HG02798 (cell line): ENCODE measurements at regions not wholly inside any gene's neighbourhood (a gene's known extent, or its start where the extent isn't known, plus 50 kb on each side); places are given as distances from the start of the nearest gene placed in this dataset.
"Not testable (repeated sequence)": the region's sequence is repeated elsewhere in the genome, so short reads cannot be mapped to it uniquely, and the experiment has no call there.

Experiments
- ATAC-seq: cut with Tn5 transposase; IDR thresholded peaks from one replicate; pipeline ENCODE4 v1.9.1; 2021; ENCODE audit warnings: mild to moderate bottlenecking; ENCODE audit not compliant: unreplicated experiment, poor library complexity

GRCh38 chr2:224127871-224128501, 88.9 kb upstream of the SERPINE2 start:
- ATAC-seq, result no peak

- ATAC-seq, result no peak
Measured at GRCh38 chr2:224126440-224126839, 87.4 kb upstream of the SERPINE2 start.

- ATAC-seq, result no peak
Measured at GRCh38 chr2:224126003-224126402, 86.9 kb upstream of the SERPINE2 start.

DNA sequence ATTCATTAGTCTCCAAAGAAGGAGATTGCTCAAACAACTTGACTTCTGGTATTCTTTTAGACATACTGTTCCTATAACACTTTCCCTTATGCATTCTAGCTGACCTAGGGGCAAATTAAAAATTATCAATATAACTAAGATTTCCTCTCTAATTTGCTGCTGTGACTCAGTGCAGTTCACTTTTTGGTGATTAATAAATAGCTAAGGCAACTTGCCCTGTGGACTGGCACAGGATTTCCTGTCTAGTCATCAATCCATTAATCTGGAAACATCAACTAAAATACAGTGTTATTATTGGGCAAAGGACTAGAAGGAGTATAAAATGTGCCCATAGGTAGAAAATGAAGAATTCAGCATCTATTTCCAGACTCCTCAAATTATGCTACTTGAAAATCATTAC, 83.5 kb upstream of the SERPINE2 start:
- no peak for ATAC-seq

GRCh38 chr2:224121406-224122067, 82.5 kb upstream of the SERPINE2 start:
- ATAC-seq, result no peak

DNA sequence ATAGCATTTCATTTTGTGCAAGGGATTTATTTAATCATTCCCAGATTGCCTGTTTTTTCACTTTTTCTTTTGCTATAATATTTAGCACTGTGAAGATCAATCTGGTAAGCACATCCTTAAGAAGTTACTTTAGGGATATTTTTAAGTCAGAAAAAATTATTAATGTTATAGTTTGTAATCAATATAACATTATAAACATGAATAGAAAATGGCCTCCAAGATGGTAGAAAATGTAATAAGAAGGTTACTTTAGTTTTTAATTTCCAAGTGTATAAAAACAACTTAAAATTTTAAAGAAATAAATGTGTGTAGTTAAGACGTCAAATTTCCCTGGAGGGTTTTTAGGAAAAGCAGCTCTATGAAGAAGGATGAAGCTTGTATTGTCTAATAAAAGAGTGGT, 81.9 kb upstream of the SERPINE2 start:
- no peak for ATAC-seq

DNA sequence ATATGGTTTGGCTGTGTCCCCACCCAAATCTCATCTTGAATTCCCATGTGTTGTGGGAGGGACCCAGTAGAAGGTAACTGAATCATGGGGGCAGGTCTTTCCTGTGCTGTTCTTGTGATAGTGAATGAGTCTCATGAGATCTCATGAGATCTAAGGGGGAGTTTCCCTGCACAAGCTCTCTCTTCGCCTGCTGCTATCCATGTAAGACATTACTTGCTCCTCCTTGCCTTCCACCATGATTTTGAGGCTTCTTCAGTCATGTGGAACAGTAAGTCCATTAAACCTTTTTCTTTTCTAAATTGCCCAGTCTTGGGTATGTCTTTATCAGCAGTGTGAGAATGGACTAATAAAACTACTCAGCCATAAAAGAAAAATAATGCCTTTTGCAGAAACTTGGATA, 80.8 kb upstream of the SERPINE2 start:
- ATAC-seq, result not testable (repeated sequence)

DNA sequence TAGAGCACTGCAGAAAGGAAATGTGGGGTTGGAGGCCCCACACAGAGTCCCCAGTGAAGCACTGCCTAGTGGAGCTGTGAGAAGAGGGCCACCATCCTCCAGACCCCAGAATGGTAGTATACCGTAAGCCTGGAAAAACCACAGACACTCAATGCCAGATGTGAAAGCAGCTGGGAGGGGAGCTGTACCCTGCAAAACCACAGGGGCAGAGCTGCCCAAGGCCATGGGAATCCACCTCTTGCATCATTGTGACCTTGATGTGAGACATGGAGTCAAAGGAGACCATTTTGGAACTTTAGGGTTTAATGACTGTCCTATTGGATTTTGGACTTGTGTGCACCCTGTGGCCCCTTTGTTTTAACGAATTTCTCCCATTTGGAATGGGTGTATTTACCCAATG, 75.3 kb upstream of the SERPINE2 start:
- no peak for ATAC-seq

- not testable (repeated sequence) for ATAC-seq
Measured at GRCh38 chr2:224113930-224114329, 74.8 kb upstream of the SERPINE2 start.

- no peak for ATAC-seq
Measured at GRCh38 chr2:224111576-224111975, 72.5 kb upstream of the SERPINE2 start.

DNA sequence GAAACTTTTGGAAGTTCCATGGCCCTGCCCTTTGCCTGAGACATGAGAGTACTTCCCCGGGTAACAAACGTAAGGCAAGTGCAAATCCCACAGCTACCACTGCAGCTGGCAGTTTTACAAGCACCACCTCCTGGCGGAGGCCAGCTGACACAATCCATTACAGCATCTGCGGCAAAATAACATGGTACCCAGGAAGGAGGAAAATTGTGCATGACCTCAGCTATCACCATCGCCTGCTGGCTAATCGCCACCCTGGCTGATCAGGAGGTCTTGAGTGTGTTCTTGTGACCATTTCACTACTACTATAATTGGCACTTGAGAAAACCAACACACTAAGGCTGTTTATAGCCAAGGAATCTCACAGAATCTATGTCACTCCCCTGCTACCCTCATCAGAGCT, 71.7 kb upstream of the SERPINE2 start:
- no peak for ATAC-seq

- ATAC-seq, result no peak
Measured at GRCh38 chr2:224109751-224110150, 70.7 kb upstream of the SERPINE2 start.

DNA sequence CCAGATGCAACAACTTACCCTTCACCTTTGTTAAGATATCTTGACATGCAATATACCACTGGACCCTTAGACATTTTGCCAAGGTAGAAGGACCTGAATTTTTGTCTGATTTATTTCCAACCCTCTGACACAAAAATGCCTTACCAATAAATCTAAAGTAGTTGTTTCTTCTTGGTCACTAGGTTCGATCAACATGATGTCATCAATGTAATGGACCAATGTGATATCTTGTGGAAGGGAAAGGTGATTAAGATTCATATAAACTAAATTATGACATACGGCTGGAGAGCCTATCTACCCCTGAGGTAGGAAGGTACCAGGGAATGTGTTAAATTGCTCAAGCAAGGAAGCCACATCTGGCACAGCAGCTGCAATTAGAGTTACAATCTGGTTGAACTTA, 67.7 kb upstream of the SERPINE2 start:
- ATAC-seq, result no peak

GRCh38 chr2:224104668-224105386, 65.7 kb upstream of the SERPINE2 start:
- no peak for ATAC-seq

GRCh38 chr2:224103651-224104050, 64.6 kb upstream of the SERPINE2 start:
- no peak for ATAC-seq

GRCh38 chr2:224102991-224103390, 63.9 kb upstream of the SERPINE2 start:
- no peak for ATAC-seq

GRCh38 chr2:224101820-224102630, 62.9 kb upstream of the SERPINE2 start:
- ATAC-seq, result no peak

DNA sequence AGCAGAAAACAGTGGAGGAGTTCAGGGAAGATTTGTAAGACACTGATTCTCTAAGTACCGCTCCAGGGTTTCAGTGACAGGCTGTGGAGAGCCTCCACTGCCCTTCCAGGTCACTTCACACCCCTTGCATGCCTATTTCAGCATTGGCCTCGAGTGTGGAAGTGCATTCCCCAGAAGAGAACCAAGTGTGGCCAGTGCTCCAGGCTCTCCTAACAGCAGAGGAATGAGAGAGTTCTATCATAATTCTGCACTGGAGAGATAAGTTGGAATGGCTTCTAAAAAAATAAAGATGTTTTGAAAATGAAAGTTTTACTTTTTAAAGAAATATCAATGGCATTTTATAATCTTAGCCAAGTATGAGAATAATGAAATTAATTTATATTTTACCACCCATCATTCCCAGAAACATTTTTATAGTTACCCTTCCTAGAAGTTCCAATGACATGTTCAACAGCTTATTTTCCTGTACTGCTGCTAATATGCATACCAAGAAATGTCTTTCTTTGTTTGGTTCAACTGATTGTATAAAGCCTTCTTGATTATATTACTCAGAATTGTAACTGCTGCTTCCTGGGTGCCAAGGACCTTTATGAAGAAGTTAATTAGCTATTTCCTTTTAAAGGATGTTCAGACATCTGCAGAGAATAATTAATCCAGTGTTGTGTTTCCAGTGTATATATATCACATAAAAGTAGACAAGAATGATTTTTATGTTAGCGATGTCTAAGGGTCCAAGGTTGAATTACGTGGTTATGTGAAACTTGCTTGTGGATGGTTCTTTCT, 61.0 kb upstream of the SERPINE2 start:
- ATAC-seq, result no peak

DNA sequence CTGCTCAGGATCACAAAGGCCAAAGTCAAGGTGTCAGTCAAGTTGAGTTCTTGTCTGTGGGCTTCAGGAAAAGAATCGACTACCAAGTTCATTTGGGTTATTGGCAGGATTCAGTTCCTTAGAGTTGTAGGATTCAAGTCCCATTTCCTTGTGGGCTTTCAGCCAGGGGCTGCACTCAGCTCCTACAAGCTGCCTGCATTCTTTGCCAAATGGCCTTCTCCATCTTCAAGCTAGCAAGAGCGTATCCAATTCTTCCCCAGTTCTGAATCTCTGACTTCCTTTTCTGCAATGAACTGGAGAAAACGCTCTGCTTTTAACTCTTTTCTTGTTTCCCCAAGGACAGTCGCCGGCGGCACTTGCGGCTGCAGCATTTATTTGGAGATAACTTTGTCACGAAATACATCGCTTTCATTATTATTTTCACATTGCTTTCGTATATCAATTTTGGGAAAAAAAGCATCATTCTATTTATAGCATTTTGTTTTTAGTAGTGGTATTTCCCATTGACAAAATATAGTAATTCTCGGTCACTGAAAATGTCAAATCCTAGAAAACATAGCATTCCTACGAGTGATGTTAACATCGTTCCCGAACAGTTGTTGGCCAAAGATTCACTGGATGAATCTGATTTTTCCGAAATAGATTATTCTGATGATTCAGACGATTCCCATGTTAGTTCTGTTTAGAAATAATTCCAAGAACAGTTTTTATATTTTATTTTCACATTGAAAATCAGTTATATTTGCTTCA, 59.6 kb upstream of the SERPINE2 start:
- no peak for ATAC-seq
